ENCODE measurements at regions not wholly inside any gene's neighbourhood (a gene's known extent, or its start where the extent isn't known, plus 50 kb on each side); places are given as distances from the start of the nearest gene placed in this dataset.
A peak's percentile ranks its signal among the peaks of the same experiment; 100 is the strongest.

- Histone ChIP-seq H2BK5ac (ENCODE audit: insufficient read length, low read length) (no peak overlapping the region), H3K27me3 (ENCODE audit: insufficient read depth, low read length) (no peaks in the 10 kb centered on the region), H3K4ac (ENCODE audit: low read depth, low read length) (no peak overlapping the region), H3K4me2 (ENCODE audit: insufficient read depth, insufficient read length, low read length) (no peak overlapping the region), H3K14ac (ENCODE audit: insufficient read depth, low read length) (no peak overlapping the region), H3K79me1 (ENCODE audit: insufficient read depth, low read depth, low read length, poor library complexity, severe bottlenecking) (no peaks in the 10 kb centered on the region), H3K4me1 (ENCODE audit: insufficient read depth, low read length) (no peaks in the 10 kb centered on the region), H4K8ac (replicated peaks; ENCODE audit: insufficient read length, low read depth, low read length) (no peak overlapping the region), H2BK12ac (ENCODE audit: insufficient read length, low read depth, low read length) (no peak overlapping the region), H4K20me1 (ENCODE audit: control insufficient read depth, insufficient read depth, insufficient read length) (no peaks in the 10 kb centered on the region), H4K91ac (ENCODE audit: insufficient read length, low read depth, low read length) (no peak overlapping the region), H3K27ac (ENCODE audit: insufficient read length, low read depth, low read length) (no peak overlapping the region), H3K9me3 (ENCODE audit: control insufficient read depth, low read depth, low read length) (no peaks in the 10 kb centered on the region), H3K23ac (ENCODE audit: insufficient read length, low read depth, low read length) (no peak overlapping the region), H2AK5ac (ENCODE audit: insufficient read length, low read length) (no peak overlapping the region), H4K5ac (ENCODE audit: insufficient read length, low read depth, low read length) (no peak overlapping the region), H3K56ac (ENCODE audit: insufficient read length, low read depth, low read length) (no peak overlapping the region), H3K79me2 (ENCODE audit: insufficient read depth, low read length) (no peaks in the 10 kb centered on the region), H3K18ac (ENCODE audit: insufficient read length, low read depth, low read length) (no peak overlapping the region), H2BK120ac (ENCODE audit: low read depth, low read length, poor library complexity, severe bottlenecking) (no peak overlapping the region), H2BK20ac (ENCODE audit: low read depth, low read length, poor library complexity, severe bottlenecking) (no peak overlapping the region), H3K9ac (ENCODE audit: extremely low read depth, insufficient read length, low read length) (no peak overlapping the region), H3K23me2 (ENCODE audit: insufficient read length, low read depth, low read length, poor library complexity, severe bottlenecking) (no peaks in the 10 kb centered on the region), H3T11ph (ENCODE audit: low read length) (no peak overlapping the region), H2BK15ac (ENCODE audit: low read depth, low read length) (no peak overlapping the region), H2AFZ (ENCODE audit: low read length) (no peak overlapping the region)
- Mint-ChIP-seq H3K4me1 (no peaks in the 10 kb centered on the region), H3K9me3 (no peaks in the 10 kb centered on the region), H3K27ac (no peak overlapping the region), H3K36me3 (ENCODE audit: insufficient read depth in 1 of 3, low read depth in 3 of 3) (no peaks in the 10 kb centered on the region), H3K27me3 (ENCODE audit: low read depth) (no peaks in the 10 kb centered on the region), H3K4me3 (no peak overlapping the region)
- 100% methylated on average over 1 of the region's 6 CpGs for WGBS (ENCODE audit: extremely low coverage, insufficient read length, low lambda C conversion rate)
- TF ChIP-seq CTCF (conservative IDR thresholded peaks at IDR 0.05), result no peak
- peak; percentile 15 for DNase-seq
Observed at GRCh38 chr16:22663389-22664064, 150.4 kb upstream of the HS3ST2 start.
